Calu3 (cell line): ENCODE measurements at regions not wholly inside any gene's neighbourhood (a gene's known extent, or its start where the extent isn't known, plus 50 kb on each side); places are given as distances from the start of the nearest gene placed in this dataset.

Source experiments
- BruUV-seq: library from RNA; stranded (reverse); fragments of 400-500 nt; replicated peaks from 2 replicates; lab custom pipeline; 2021; lab: Mats Ljungman, UMichigan
- CTCF ChIA-PET: fragments of 300-600 bp; sonication (Branson Sonifier 250); formaldehyde crosslinking; loops from one replicate; lab custom pipeline; 2022; ENCODE audit warnings: antibody characterized with exemption; lab: Charles Lee
- DNase-seq: peaks from one replicate; pipeline ENCODE4 v3.0.0; 2022
- H3K27ac Mint-ChIP-seq: one replicate; pipeline ENCODE4 v1.8.0; 2022; ENCODE audit warnings: mixed read lengths; ENCODE audit not compliant: unreplicated experiment
- H3K27me3 Mint-ChIP-seq: one replicate; pipeline ENCODE4 v1.8.0; 2022; ENCODE audit warnings: mixed read lengths; ENCODE audit not compliant: unreplicated experiment
- H3K36me3 Mint-ChIP-seq: one replicate; pipeline ENCODE4 v1.8.0; 2022; ENCODE audit warnings: mild to moderate bottlenecking, moderate library complexity, mixed read lengths; ENCODE audit not compliant: insufficient read depth, unreplicated experiment
- H3K4me1 Mint-ChIP-seq: one replicate; pipeline ENCODE4 v1.8.0; 2022; ENCODE audit warnings: mild to moderate bottlenecking, low read depth, mixed read lengths; ENCODE audit not compliant: unreplicated experiment
- H3K4me3 Mint-ChIP-seq: one replicate; pipeline ENCODE4 v1.8.0; 2022; ENCODE audit warnings: mild to moderate bottlenecking, low read depth, moderate library complexity, mixed read lengths; ENCODE audit not compliant: unreplicated experiment
- H3K9me3 Mint-ChIP-seq: one replicate; pipeline ENCODE4 v1.8.0; 2022; ENCODE audit warnings: low read depth, mixed read lengths; ENCODE audit not compliant: unreplicated experiment
- intact Hi-C: fragments of 100-400 bp; cut with micrococcal nuclease; formaldehyde crosslinking; loops from one replicate; pipeline ENCODE4 v1.10.0; 2022; ENCODE audit not compliant: unreplicated experiment
- TF ChIP-seq, protein P1 (sequence below): fragments of 200-600 bp; IDR thresholded peaks from one replicate; pipeline ENCODE4 v1.8.0; 2022; ENCODE audit warnings: antibody characterized with exemption; ENCODE audit not compliant: unreplicated experiment

DNA sequence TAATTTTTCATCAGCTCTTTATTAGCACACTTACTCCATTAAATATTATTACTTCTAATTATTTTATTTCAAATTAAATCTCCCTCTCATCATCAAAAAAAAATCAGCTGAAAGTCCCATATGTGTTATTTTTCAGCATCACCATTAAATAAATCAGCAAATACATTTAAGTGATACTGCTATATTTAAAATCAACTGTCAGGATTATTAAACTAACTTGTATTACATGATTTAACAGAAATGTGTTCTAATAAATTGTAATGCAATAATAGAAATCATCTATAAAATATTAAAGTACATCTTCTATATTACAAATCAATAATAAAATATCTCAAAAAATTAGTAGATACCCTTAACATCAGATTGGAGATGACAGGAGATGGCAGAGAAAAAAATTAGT is 538.6 kb upstream of the MIR17HG start:
- H3K4me1 Mint-ChIP-seq, result no peaks in the 10 kb centered on the region
- DNase-seq, result no peak
- intact Hi-C loops, result no loop called here
- H3K36me3 Mint-ChIP-seq, result no peaks in the 10 kb centered on the region
- CTCF ChIA-PET, result no interaction called here
- H3K4me3 Mint-ChIP-seq, result no peak overlapping the region
- BruUV-seq, result no TSS peak
- H3K9me3 Mint-ChIP-seq, result no peaks in the 10 kb centered on the region
- no peaks in the 10 kb centered on the region for H3K27me3 Mint-ChIP-seq
- TF ChIP-seq, protein P1, sequence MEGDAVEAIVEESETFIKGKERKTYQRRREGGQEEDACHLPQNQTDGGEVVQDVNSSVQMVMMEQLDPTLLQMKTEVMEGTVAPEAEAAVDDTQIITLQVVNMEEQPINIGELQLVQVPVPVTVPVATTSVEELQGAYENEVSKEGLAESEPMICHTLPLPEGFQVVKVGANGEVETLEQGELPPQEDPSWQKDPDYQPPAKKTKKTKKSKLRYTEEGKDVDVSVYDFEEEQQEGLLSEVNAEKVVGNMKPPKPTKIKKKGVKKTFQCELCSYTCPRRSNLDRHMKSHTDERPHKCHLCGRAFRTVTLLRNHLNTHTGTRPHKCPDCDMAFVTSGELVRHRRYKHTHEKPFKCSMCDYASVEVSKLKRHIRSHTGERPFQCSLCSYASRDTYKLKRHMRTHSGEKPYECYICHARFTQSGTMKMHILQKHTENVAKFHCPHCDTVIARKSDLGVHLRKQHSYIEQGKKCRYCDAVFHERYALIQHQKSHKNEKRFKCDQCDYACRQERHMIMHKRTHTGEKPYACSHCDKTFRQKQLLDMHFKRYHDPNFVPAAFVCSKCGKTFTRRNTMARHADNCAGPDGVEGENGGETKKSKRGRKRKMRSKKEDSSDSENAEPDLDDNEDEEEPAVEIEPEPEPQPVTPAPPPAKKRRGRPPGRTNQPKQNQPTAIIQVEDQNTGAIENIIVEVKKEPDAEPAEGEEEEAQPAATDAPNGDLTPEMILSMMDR, result no peak
- H3K27ac Mint-ChIP-seq, result no peak overlapping the region

DNA sequence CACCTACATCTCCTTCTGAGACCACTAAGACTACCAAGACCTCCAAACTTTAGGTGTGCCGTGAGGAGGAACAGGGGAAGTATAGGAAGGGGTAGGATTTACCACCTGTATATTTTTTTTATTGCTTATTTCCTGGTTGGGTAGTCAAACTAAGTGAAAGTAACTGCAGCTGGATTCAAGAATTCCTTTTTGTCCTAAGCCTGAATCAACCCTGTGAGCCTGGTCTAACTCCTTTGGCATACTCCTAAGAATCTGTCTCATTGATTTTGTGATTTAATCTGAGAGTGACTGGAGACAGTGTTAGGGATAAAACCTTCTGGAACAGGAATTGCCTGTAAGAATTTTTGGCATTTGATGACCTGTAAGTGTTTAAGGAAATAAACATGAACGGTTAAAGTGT is 523.5 kb upstream of the MIR17HG start:
- CTCF ChIA-PET, result no interaction called here
- DNase-seq, result no peak
- BruUV-seq, result no TSS peak
- TF ChIP-seq, protein P1, result no peak
- Mint-ChIP-seq H3K9me3 (peaks cover 2% of the 10 kb centered on the region), H3K27ac (no peak overlapping the region), H3K36me3 (no peaks in the 10 kb centered on the region), H3K4me1 (no peaks in the 10 kb centered on the region), H3K27me3 (no peaks in the 10 kb centered on the region), H3K4me3 (no peak overlapping the region)
- intact Hi-C loops, result no loop called here

DNA sequence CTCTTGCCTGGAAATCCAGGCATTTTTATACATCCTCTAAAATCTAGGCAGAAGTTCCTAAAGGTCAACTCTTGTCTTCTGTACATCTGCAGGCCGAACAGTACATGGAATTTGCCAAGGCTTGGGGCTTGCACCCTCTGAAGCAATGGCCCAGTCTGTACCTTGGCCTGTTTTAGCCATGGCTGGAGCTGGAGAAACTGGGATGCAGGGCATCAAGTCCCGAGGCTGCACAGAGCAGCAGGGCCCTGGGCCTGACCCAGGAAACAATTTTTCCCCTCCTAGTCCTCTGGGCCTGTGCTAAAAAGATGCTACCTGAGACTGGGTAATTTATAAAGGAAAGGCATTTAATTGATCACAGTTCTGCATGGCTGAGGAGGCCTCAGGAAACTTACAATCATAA is 520.8 kb upstream of the MIR17HG start:
- no TSS peak for BruUV-seq
- Mint-ChIP-seq H3K4me1 (no peaks in the 10 kb centered on the region), H3K27me3 (no peaks in the 10 kb centered on the region), H3K9me3 (peaks cover 2% of the 10 kb centered on the region), H3K4me3 (no peak overlapping the region), H3K36me3 (no peaks in the 10 kb centered on the region), H3K27ac (no peak overlapping the region)
- intact Hi-C loops, result no loop called here
- CTCF ChIA-PET, result no interaction called here
- TF ChIP-seq, protein P1, result no peak
- no peak for DNase-seq

DNA sequence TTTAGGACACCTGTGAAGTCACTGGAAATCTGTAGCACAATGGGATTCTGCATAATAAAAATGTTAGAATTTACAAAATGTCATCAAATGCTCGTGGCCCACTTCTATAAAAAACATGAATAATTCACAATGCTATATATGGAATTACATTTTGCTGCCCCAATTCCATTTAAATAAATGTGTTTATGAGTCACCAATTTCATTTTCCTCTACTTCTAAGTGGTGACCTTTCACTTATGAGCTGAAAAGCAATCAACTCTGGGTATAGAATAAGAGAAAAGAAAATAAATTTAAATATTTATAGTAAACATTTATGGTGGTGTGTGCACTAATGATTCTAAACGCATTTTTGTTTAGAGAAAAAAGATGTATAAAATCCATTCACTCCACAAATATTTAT is 516.7 kb upstream of the MIR17HG start:
- intact Hi-C loops, result no loop called here
- no peak overlapping the region for H3K27ac Mint-ChIP-seq
- no peaks in the 10 kb centered on the region for H3K9me3 Mint-ChIP-seq

More for the DNA sequence above, 516.7 kb upstream of the MIR17HG start:
- CTCF ChIA-PET, result no interaction called here
- Mint-ChIP-seq H3K27me3 (no peaks in the 10 kb centered on the region), H3K4me1 (no peaks in the 10 kb centered on the region), H3K36me3 (no peaks in the 10 kb centered on the region), H3K4me3 (no peak overlapping the region)
- DNase-seq, result no peak
- no TSS peak for BruUV-seq
- TF ChIP-seq, protein P1, result no peak
